ENCODE measurements at regions not wholly inside any gene's neighbourhood (a gene's known extent, or its start where the extent isn't known, plus 50 kb on each side); places are given as distances from the start of the nearest gene placed in this dataset.

GRCh38 chr17:65418622-65419021, 142.8 kb downstream of the AXIN2 start:
- Mint-ChIP-seq H3K27ac (ENCODE audit: unreplicated experiment) (no peak overlapping the region), H3K27me3 (ENCODE audit: low read depth) (no peaks in the 10 kb centered on the region), H3K36me3 (ENCODE audit: low read depth) (no peaks in the 10 kb centered on the region), H3K4me1 (peaks cover 6% of the 10 kb centered on the region), H3K9me3 (peaks cover 6% of the 10 kb centered on the region), H3K4me3 (no peak overlapping the region)
- TF ChIP-seq CTCF (conservative IDR thresholded peaks at IDR 0.05), result no peak
- no peak for DNase-seq (ENCODE audit: low read depth, low spot score)

- peaks cover 7% of the 10 kb centered on the region for H3K9me3 Mint-ChIP-seq
- H3K36me3 Mint-ChIP-seq (ENCODE audit: low read depth), result no peaks in the 10 kb centered on the region
- no peak for DNase-seq (ENCODE audit: low read depth, low spot score)
- no peak for TF ChIP-seq CTCF (conservative IDR thresholded peaks at IDR 0.05)
- no peak overlapping the region for H3K4me3 Mint-ChIP-seq
- H3K27me3 Mint-ChIP-seq (ENCODE audit: low read depth), result no peaks in the 10 kb centered on the region
- H3K4me1 Mint-ChIP-seq, result peaks cover 8% of the 10 kb centered on the region
- H3K27ac Mint-ChIP-seq (ENCODE audit: unreplicated experiment), result no peak overlapping the region
Measured at GRCh38 chr17:65417406-65418221, 143.8 kb downstream of the AXIN2 start.

GRCh38 chr17:65415991-65416390, 145.5 kb downstream of the AXIN2 start:
- Mint-ChIP-seq H3K9me3 (peaks cover 12% of the 10 kb centered on the region), H3K4me3 (no peak overlapping the region), H3K27ac (ENCODE audit: unreplicated experiment) (no peak overlapping the region), H3K4me1 (peaks cover 9% of the 10 kb centered on the region), H3K27me3 (ENCODE audit: low read depth) (no peaks in the 10 kb centered on the region), H3K36me3 (ENCODE audit: low read depth) (peaks cover 3% of the 10 kb centered on the region)
- no peak for DNase-seq (ENCODE audit: low read depth, low spot score)
- TF ChIP-seq CTCF (conservative IDR thresholded peaks at IDR 0.05), result no peak

DNA sequence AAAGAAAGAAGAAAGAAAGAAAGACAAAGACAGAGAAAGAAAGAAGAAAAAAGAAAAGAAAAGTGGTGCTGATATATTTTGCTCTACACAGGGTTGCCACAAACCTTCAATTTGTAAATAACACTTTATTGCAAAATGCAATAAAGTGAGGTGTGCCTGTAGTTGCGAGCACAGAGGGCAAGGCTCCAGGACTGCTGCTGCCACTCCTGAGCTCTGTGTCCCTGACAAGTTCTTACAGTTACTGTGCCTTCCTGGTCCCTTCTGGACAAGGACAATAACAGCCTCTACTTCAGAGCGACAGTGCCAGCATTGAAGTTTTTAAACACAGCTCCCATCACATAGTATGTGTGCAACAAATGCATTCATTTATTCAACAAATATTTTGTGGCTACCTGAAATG, 148.1 kb downstream of the AXIN2 start:
- H3K9me3 Mint-ChIP-seq, result peaks cover 14% of the 10 kb centered on the region
- DNase-seq (ENCODE audit: low read depth, low spot score), result no peak

DNA sequence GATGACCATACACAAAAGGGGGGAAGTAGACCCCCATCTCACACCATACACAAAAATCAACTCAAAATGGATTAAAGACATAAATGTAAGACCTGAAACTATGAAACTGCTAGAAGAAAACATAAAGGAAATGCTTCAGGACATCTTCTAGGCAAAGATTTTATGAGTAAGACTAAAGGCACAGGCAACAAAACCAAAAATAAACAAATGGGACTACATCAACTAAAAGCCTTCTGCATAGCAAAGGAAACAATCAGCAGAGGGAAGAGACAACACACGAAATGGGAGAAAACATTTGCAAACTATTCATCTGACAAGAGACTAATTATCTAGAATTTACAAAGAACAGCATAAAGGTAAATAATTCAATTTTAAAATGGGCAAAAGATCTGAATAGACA, 152.1 kb downstream of the AXIN2 start:
- peaks cover 8% of the 10 kb centered on the region for H3K4me1 Mint-ChIP-seq
- no peaks in the 10 kb centered on the region for H3K27me3 Mint-ChIP-seq (ENCODE audit: low read depth)
- peaks cover 14% of the 10 kb centered on the region for H3K9me3 Mint-ChIP-seq
- DNase-seq (ENCODE audit: low read depth, low spot score), result no peak
- peaks cover 3% of the 10 kb centered on the region for H3K36me3 Mint-ChIP-seq (ENCODE audit: low read depth)
- no peak for TF ChIP-seq CTCF (conservative IDR thresholded peaks at IDR 0.05)
- no peak overlapping the region for H3K27ac Mint-ChIP-seq (ENCODE audit: unreplicated experiment)
- no peak overlapping the region for H3K4me3 Mint-ChIP-seq

More for the DNA sequence above, 148.1 kb downstream of the AXIN2 start:
- TF ChIP-seq CTCF (conservative IDR thresholded peaks at IDR 0.05), result no peak
- Mint-ChIP-seq H3K4me3 (no peak overlapping the region), H3K27me3 (ENCODE audit: low read depth) (no peaks in the 10 kb centered on the region), H3K4me1 (peaks cover 9% of the 10 kb centered on the region), H3K27ac (ENCODE audit: unreplicated experiment) (no peak overlapping the region), H3K36me3 (ENCODE audit: low read depth) (peaks cover 3% of the 10 kb centered on the region)

All from neural crest cell (in vitro differentiated cells).